GM19372 (cell line): ENCODE measurements at regions not wholly inside any gene's neighbourhood (a gene's known extent, or its start where the extent isn't known, plus 50 kb on each side); places are given as distances from the start of the nearest gene placed in this dataset.
A peak's percentile ranks its signal among the peaks of the same experiment; 100 is the strongest.
"Not testable (repeated sequence)": the region's sequence is repeated elsewhere in the genome, so short reads cannot be mapped to it uniquely, and the experiment has no call there.

ENCODE experiments used
- ATAC-seq: cut with Tn5 transposase; IDR thresholded peaks from one replicate; pipeline ENCODE4 v1.9.1; 2021; ENCODE audit warnings: mild to moderate bottlenecking, low read depth, moderate library complexity; ENCODE audit not compliant: unreplicated experiment

- ATAC-seq = no peak
Measured at GRCh38 chr1:118578276-118578675, 393.2 kb upstream of the SPAG17 start.

DNA sequence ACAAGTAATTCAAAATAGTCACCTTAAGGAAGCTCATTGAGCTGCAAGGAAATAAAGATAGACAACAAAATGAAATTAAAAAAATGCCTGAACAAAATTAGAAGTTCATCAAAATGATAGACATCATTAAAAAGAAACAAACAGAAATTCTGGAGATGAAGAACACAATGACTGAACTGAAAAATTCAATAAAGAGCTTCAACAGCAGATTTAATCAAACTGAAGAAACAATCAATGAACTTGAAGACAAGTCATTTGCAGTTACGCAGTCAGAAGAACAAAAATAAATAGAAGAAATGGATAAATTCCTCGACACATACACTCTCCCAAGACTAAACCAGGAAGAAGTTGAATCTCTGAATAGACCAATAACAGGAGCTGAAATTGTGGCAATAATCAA, 390.0 kb upstream of the SPAG17 start:
- no peak for ATAC-seq

DNA sequence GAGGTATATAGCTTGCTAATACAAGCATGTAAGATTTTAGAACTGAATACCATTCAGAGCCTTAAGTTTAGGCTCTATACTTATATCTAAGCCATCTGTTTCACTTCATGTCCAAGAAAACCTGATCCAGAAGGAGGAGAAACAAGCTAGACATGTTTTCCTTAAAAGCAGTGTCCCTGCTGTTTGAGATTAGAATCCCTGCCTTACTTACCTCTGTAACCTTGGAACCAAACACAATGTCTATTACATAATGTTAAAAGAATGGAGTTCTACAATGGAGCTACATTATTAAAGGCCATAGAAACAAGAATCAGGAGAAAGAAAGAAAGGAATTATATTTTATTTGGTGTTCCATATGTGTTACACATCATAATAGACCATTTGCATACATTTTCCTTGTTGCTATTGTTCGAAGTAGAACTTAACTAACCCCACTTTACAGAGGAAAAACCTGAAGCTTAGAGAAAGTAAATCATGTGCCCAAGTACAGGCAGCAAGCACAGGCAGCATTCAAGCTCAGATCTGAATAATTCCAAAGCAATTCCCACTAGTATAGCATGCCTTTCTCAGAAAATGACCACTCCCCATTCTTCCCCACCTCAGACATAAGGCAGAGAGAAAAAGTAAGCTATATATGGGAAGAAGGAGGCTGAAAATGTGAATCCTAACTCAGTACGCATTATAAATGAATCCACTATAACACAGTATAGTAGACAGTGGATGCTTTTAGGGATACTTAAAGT, 380.1 kb upstream of the SPAG17 start:
- no peak for ATAC-seq

GRCh38 chr1:118563981-118564951, 379.2 kb upstream of the SPAG17 start:
- ATAC-seq = peak; percentile 49

DNA sequence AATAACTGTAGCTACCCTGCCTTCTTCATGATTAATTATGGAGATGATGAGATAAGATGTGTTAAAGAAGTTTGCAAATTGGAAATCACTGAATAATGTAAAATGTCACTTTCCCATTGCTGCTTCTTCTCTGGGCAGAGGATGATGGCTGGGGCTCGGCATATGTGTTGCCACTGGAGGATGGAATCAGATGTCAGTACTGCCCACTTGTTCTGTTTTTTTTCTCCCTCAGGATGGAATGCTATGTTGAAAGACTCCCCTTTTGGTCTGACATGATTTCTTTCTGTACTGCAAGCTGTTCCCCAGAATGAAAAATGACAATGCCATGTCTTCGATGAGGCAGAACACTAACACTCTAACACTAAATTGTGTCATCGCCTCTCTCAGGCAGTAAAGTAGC, 373.9 kb upstream of the SPAG17 start:
- ATAC-seq = no peak

DNA sequence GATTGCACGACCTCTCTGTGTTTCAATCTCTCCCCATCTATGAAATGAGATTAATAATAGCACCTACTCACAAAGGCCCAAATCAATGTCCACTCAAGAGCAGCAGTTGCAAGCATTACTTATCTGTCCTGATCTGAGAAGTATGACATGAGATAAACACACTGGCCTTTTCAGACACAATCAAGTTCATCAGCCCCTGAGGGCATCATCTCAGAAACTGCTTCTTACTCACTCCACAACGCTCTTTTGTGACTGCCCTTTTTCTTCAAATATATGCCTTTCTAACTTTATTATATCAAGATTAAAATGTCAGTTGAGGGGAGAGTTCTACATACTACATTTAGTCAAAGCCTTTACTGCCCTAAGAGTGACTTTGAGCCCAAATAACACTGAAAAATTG, 371.9 kb upstream of the SPAG17 start:
- ATAC-seq = no peak

DNA sequence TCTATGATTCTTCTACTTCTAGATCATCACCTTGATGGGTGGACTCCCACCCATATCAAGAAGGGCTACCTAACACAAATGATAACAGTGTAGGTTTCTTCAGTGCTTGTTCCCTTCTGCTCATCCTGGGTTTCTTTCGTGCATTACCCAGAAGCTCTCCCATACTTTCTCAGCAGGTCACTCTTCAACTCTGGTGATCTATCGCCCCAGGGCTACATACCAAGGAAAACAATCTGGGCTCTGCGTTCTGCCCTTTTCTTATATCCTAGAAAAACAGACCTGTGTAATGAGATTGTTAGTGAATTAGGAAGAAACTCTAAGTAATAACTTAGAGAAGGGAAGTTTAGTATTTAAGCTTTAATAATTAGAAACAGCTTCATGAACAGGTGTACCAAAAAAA, 370.6 kb upstream of the SPAG17 start:
- no peak for ATAC-seq

- no peak for ATAC-seq
Measured at GRCh38 chr1:118535901-118536300, 350.9 kb upstream of the SPAG17 start.

GRCh38 chr1:118511922-118512321, 326.9 kb upstream of the SPAG17 start:
- ATAC-seq = not testable (repeated sequence)

- no peak for ATAC-seq
Measured at GRCh38 chr1:118504867-118505266, 319.8 kb upstream of the SPAG17 start.

DNA sequence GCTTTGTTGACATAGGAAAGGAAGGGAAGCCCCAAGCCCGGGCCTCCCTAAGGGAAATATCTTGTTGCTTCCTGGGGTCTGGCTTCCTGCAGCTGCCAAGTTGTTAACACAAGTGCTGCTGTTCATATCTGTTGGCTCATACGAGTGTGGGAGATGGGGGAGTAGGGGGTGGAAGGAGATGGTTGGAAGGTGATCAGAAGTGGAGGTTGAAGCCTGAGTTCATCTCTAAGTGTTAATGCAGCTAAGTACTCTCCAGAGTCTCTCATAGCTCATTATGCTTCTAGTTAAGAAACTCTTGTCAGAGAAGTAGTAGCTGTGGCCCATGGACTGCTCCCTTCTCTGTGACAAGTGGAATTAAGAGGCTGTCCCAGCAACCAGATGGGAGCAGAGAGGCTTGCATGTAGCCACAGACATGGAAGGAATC, 319.2 kb upstream of the SPAG17 start:
- no peak for ATAC-seq

GRCh38 chr1:118503752-118504151, 318.7 kb upstream of the SPAG17 start:
- ATAC-seq = no peak

DNA sequence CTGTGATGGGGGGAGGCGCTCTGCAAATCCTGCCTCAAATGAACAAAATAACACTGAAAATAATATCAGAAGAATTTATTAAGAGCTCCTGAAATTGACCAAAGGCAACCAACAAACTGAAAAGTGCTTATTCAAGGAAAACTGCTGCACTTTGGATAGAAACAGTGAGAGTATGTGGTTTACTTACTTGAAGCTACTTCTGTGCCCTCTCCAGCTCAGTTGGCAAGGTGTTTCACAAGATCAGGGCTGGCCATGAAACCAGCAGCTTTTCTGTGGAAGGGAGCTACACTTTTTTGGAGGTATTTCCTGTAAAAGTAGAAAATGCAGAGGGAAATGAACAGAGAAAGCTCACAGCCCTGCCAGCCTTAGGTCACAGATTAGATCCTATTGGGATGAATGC, 310.0 kb upstream of the SPAG17 start:
- no peak for ATAC-seq

DNA sequence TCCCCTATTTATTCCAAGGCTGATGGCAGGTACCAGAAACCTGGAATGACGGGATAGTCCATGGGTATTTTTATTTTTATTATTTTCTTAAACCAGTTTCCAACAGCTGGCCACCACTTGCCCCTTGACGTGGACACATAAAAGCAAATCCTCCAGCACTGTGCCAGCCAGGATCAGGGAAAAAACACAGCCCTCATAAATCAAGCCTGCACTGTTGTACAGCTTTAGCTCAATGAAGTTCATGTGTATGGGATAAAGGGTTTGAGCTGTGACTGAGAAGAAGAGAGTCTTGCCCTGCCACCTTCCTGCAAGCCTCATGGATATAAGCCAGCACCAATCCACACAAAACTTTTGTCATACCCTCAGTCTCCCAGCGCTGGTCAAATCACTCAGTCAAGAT, 303.8 kb upstream of the SPAG17 start:
- ATAC-seq = no peak

GRCh38 chr1:118487932-118488331, 302.9 kb upstream of the SPAG17 start:
- no peak for ATAC-seq

- ATAC-seq = no peak
Measured at GRCh38 chr1:118487091-118487490, 302.1 kb upstream of the SPAG17 start.

DNA sequence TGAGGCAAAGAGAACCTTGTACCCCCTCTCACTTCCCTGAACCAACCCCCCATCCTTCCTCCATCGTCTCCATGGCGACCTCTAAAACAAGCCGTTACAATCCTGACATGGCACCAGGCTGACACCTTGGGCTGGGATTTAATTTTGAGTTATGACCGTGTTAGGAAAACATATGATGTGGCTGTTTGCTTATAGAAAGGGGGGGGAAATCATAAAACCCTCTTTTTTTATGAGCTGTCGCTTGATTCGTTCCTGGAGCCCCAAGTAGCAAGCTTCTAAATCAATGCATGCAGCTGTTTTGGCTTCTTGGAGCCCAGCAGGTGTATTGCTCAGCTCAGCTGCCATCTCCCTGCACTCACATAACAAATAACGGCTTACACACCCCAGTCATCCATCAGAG, 301.2 kb upstream of the SPAG17 start:
- no peak for ATAC-seq

- no peak for ATAC-seq
Measured at GRCh38 chr1:118485757-118486156, 300.7 kb upstream of the SPAG17 start.

DNA sequence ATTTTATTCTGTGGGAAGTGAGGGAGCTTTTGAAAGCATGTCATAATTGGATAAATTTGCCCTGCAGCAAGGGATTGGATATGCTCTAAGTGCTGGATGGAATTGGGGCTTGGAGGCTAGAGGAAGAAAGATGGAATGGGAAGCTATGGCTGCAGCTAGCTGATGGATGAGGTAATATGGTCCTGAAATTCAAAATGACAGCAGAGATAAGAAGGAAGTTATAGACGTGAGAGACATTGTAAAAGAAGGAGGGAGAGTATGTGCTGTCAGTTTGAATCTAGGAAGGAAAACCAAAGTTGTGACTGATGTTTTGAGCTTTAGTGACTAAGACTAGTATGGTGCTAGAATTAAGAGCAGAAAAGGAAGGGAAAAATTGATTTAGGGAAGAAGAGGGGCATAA, 299.9 kb upstream of the SPAG17 start:
- no peak for ATAC-seq

DNA sequence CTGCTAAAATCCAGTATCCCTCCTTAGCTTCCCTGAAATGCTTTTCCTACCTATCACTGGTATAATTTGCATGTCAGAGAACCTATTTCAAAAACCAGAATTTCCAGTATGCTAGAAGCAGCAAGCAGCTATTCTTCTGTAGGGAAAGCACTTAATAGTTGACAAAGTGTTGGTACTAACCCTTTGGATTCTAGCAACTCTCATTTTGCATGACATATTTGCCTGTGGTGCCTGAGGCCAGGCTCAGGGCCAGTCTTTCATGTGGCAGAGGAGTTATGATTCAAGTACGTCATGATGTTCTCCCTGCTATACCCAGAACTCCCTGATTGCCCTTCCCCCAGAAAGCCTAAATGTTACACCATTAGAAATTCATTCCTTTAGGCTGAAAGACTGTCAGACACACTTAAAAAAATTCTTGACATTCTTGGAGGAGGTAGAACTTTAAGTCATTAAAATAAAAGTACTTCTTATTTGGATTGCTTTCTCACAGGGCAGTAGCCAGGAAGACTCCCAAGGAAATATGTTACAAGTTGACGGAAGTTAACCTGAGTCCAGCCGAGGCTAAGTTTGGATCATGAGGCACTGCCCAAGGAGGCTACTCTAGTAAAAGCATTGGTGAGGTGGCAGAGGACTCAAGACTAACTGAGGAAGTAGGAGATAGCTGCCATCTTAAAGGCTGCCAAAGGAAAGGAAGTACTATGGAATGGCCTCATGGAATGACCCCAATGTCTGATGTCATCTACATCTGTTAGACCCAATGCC, 298.4 kb upstream of the SPAG17 start:
- no peak for ATAC-seq

- ATAC-seq = no peak
Measured at GRCh38 chr1:118481126-118481525, 296.1 kb upstream of the SPAG17 start.
